GM23338 (cell line): ENCODE measurements at regions not wholly inside any gene's neighbourhood (a gene's known extent, or its start where the extent isn't known, plus 50 kb on each side); places are given as distances from the start of the nearest gene placed in this dataset.

Experiments
- CTCF ChIP-seq, 2 experiments: fragments of 200-600 bp in 1 of 2; sonication (generic) in 1 of 2; conservative IDR thresholded peaks; 2 replicates each; pipeline versions ENCODE4 v1.5.1 to v1.6.1; 2016 to 2017; ENCODE audit warnings: antibody characterized with exemption in 2 of 2, low read depth in 2 of 2, mild to moderate bottlenecking in 2 of 2, moderate library complexity in 1 of 2
- EZH2 ChIP-seq: fragments of 200-600 bp; sonication (generic); IDR thresholded peaks from one replicate; pipeline ENCODE4 v1.8.0; 2017; ENCODE audit warnings: antibody characterized with exemption, mild to moderate bottlenecking, low read depth; ENCODE audit not compliant: unreplicated experiment
- EZH2phosphoT487 ChIP-seq: fragments of 200-600 bp; sonication (generic); IDR thresholded peaks from one replicate; pipeline ENCODE4 v1.8.1; 2018; ENCODE audit warnings: antibody characterized with exemption; ENCODE audit not compliant: unreplicated experiment
- JUNB ChIP-seq: IDR thresholded peaks from one replicate; pipeline ENCODE4 v1.6.1; 2016; ENCODE audit warnings: antibody characterized with exemption; ENCODE audit not compliant: unreplicated experiment
- NANOG ChIP-seq: IDR thresholded peaks from 2 replicates; pipeline ENCODE4 v1.6.1; 2016; ENCODE audit warnings: antibody characterized with exemption, borderline replicate concordance
- POLR2AphosphoS5 ChIP-seq: IDR thresholded peaks from 2 replicates; pipeline ENCODE4 v1.6.1; 2016; ENCODE audit warnings: antibody characterized with exemption, low read depth
- REST ChIP-seq: IDR thresholded peaks from one replicate; pipeline ENCODE4 v1.6.1; 2018; ENCODE audit warnings: antibody characterized with exemption; ENCODE audit not compliant: unreplicated experiment
- STAT1 ChIP-seq: IDR thresholded peaks from one replicate; pipeline ENCODE4 v1.6.1; 2016; ENCODE audit warnings: antibody characterized with exemption; ENCODE audit not compliant: unreplicated experiment
- TF ChIP-seq, protein P1 (sequence below): IDR thresholded peaks from 2 replicates; pipeline ENCODE4 v1.6.1; 2016; ENCODE audit warnings: antibody characterized with exemption

DNA sequence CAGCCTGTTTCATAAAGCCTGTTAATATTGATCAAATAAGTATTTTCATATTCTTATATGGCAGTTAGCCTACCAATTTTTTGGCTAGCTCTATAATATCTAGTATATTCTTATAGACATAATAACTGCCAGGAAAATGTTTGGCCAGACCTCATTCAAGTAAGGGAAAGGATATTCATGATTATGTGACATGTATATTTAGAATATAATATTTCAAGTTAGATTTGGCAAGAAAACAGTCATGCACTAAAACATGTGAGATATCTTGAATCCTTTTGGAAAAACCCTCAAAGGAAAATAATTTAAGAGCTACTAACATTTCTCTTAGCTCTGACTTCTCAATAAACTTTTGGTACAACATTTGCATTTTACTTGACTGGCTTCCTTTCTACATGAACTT, 694.1 kb downstream of the PLCL1 start:
- TF ChIP-seq CTCF (conservative IDR thresholded peaks at IDR 0.05; ENCODE audit: low read depth in 2 of 2) (no peak), REST (no peak), STAT1 (no peak), NANOG (no peak), JUNB (no peak), EZH2phosphoT487 (no peak), EZH2 (no peak), POLR2AphosphoS5 (no peak)
- TF ChIP-seq, protein P1, sequence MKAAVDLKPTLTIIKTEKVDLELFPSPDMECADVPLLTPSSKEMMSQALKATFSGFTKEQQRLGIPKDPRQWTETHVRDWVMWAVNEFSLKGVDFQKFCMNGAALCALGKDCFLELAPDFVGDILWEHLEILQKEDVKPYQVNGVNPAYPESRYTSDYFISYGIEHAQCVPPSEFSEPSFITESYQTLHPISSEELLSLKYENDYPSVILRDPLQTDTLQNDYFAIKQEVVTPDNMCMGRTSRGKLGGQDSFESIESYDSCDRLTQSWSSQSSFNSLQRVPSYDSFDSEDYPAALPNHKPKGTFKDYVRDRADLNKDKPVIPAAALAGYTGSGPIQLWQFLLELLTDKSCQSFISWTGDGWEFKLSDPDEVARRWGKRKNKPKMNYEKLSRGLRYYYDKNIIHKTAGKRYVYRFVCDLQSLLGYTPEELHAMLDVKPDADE = no peak
